C1 segment of cervical spinal cord (tissue), 14 donors: ENCODE measurements at regions not wholly inside any gene's neighbourhood (a gene's known extent, or its start where the extent isn't known, plus 50 kb on each side); places are given as distances from the start of the nearest gene placed in this dataset.

Experiments used
- DNase-seq, 14 donors: peaks; one replicate each; lab custom pipeline; 2025; lab: John Stamatoyannopoulos, UW

DNA sequence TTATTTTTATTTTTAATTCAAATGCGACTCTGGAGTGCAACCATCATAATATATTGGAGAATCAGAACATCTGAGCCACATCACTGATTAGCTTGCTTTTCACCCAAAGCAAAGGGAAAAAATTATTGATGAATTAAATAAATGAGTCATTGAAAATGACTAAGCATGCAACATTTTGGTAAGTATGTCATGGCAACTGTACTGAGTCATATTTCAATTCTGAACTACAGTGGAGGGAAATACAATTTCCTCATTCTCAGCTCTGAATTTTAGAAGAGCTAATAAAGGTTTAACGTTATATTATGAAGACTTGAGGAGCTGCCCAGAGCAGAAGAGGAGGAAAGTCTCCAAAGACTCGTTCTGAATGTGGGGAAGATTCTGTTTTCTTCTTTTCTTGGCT lies 89.6 kb upstream of the CCDC68 start:
- no peak for DNase-seq

DNA sequence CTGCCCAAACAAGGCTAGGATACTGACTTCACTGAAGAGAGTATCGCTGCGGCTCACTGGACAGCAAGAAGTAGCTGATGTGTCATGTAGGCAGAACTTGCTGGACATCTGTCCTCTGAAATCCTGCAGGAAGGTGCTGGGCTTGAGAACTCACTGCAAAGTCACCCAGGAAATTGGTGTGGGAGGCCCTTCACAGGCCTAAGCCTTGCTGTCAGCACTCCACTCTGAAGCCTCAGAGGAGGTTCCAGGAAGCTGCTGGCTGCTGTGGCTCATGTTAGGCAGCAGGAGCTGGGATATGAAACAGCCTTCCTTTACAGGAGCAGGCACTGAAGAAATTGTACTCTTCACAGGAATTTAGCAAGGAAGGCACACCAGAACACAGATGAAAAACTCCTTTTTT lies 88.3 kb upstream of the CCDC68 start:
- DNase-seq: no peak

DNA sequence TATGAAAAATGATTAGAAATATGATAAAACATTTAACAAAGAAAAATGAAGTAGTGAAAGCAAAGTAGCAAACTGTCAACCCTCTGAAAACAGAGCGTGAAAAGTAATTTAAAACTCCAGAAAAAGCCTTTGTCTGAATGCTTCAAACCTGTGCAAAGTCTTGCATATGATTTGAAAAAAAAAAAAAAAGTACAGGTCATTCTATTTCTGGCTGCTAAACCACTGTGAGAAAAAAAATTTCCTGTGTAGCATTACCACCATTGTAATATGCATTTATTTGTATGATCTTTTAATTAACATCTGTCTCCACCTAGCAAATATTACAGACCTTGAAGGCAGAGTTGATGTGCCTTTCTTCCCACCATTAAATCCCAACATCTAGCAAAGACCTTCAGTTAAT lies 82.1 kb upstream of the CCDC68 start:
- no peak for DNase-seq

DNA sequence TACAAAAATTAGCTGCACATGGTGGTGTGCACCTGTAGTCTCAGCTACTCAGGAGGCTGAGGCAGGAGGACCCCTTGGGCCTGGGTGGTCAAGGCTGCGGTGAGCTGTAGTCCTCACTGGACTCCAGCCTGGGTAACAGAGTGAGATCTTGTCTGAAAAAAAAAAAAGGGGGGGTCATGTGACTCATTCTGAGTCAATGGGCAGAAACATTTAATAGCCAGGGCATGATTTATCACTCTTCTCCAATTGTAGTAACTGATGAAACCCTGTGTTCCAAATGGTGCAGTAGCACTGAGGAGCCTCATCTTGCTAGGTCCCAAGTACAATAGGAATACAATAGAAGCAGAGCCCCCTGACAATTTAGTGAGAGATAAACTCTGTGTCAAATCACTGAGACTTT lies 78.9 kb upstream of the CCDC68 start:
- DNase-seq: no peak

DNA sequence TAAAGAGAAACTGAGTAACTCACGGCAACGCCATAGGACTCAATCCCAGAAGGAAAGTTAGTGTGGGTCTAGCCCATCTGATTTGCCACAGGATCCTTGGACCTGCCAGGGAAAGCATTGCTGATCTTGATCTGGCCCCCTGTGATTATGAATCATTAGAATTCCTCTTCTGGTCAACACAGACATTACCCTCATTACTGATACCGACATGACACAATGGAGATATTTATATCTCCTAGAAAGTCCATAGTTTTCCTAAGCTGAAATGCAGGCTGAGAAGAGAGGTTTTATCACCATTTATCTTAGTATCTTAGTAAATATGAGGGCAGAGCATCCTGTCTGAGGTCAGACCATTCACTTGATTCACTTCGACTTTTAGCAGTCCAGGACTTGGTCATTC lies 75.5 kb upstream of the CCDC68 start:
- DNase-seq: no peak

DNA sequence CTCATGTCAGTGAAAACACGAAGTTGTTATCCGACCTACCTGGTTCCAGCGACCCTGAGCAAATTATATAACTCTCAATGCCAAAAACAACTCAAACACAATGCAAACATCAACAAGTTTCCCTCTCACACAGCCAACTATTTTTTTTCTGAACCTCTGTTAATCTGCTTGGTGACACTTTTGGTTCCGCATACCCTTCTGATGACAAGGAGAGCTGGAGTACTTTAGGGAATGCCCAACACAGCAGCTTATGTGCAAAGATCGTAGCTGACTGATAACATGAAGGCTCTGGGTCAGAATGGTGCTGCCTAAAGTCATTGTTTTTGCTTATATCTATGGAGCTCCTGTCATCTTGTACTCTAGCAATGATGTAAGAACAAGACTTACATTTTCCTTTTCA lies 72.7 kb upstream of the CCDC68 start:
- DNase-seq: no peak

DNA sequence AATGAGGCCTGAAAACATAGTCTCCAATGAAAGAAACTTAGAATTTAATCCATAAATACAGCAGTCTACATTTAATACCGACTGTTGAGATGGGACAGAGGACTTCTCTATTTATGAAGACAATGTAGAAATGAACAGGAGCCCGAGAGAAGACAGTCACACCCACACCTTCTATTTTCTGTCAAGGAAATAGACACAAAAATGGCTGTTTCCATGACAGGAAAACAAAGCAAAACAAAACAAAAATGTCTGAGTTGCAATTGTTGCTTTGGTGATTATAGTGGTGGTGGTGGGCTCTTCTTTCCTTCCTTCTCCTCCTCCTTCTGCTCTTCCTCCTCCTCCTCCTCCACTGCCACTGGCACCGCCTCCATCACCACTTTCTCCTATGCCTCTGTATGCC lies 72.3 kb upstream of the CCDC68 start:
- DNase-seq: no peak

DNA sequence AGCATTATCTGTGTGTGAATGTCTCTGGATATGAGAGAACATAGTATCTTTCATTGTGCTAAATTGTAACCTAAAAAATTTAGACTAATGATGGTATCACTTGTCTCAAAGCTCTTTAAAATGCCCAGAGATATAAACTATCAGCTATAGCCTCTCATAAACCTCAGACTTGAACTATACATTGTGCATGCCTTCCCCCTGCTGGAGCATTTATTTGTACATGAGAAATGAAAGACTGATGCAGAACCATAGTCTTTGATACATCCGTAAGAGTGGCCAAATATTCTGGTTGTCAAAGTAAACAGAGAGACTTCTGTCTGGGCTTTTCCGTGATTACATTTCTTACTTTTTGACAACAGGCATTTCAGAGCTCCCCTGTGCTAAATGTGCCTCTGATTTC lies 71.9 kb upstream of the CCDC68 start:
- no peak for DNase-seq

DNA sequence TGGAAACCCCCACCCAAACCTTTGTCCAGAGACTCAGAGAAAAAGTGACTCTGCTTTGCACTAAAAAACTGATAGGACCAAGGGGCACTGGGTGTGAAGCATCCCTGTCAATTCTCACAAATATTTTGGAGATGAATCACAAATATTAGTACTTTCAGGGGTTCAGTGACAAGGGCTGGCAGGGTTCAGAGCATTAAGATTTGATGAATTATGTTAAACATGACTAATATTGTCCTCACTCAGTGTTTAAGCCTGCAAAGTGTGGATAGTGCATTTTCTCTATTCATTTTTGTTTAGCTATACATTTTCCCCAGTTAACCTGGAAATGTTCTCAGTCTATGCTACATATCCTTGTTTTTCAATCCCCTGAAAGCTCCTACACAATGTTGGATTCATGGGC lies 65.3 kb upstream of the CCDC68 start:
- DNase-seq: no peak

DNA sequence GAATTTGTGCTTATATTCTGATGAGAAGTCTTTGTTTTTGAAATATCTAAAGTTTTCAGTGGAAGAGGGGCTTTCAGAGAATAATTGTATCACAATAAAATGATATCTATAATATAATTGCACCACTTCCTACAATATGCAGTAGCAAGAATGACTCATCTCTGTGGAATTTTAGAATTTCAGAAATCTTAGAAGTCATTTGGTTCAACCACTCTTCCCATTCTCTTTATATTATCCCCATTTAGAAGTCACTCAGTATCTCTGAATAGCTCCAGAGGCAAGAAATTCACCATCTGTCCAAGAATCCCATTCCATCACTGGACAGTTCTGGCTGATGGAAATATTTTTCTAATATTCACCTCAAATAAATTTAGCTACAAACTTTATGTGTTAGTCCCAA lies 59.3 kb upstream of the CCDC68 start:
- no peak for DNase-seq

DNA sequence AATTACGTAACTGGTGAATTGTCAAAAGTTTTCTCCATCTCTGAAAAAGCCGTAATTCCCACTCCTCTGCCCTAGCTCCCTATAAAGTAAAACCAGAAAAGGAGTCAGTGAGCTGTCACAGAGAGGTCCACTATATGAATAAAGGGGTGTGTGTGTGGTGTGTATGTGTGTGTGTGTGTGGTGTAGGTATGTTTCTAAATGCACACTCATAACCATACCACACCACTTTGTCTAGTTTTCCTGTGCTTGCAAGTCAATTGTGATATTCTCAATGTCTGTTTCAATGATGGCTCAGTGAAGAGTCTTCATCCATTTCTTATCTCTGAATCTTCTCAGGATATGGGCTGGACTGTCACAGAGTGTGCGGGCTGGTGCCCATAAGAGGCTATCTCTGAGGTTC lies 54.8 kb upstream of the CCDC68 start:
- no peak for DNase-seq

DNA sequence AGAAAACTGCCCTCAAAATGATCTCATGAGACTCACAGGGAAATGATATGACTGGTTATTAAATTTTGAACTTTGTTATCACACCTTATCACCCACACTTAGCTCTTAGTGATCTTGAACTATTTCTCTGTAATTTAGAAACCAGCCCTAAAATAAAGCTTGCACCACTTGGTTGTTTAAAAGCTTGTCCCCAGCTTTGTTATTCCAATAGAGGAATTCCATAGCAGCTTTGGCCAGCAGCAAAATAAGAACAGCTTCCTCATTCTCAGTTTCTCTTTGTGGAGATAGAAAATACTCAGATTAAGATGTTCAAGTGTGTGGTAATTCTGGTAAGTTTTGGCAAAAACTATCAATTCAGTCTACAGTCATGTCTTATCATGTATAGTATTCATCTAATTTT lies 54.4 kb upstream of the CCDC68 start:
- DNase-seq: no peak

DNA sequence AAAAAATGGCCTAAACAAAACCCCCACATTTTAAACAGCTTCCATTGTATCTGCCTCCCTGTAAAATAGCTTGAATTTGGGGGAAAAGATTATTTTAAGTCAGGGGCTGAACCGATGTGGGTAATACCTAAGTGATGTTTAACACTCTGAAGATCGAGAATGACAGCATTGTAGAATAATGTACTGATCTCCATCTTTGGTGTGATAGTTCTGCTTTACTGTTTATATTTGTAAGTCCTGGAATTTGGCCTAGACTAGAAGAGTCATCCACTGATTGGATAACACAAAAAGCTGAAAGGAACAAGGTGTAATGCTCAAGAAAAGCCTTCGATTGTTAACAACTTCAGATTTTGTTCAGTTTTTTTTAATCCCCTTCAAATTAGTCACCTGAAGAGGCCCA lies 53.8 kb upstream of the CCDC68 start:
- no peak for DNase-seq

DNA sequence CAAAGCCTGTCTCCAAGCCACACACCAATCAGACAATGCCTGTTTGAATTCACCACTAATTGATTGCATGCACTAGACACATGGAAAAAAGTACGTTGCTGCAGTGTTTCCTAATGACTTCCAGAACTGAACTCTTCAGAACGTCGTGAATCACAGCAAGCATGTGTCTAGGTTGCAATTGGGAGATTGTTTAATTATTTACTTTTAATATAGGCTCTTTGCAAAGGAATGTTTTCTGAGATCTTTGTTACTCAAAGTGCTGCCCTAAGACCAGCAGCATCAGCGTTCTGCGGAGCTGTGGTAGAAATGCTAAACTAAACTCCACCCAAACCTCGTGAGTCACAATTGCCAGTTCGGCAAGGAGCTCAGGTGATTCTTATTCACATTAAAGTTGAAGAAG lies 52.7 kb upstream of the CCDC68 start:
- no peak for DNase-seq
